ENCODE measurements at regions not wholly inside any gene's neighbourhood (a gene's known extent, or its start where the extent isn't known, plus 50 kb on each side); places are given as distances from the start of the nearest gene placed in this dataset.
"Not testable (repeated sequence)": the region's sequence is repeated elsewhere in the genome, so short reads cannot be mapped to it uniquely, and the experiment has no call there.

GRCh38 chr6:130713144-130713543, 114.1 kb upstream of the SMLR1 start:
- H3K27ac Mint-ChIP-seq = no peak overlapping the region
- H3K9me3 Mint-ChIP-seq = peaks cover 7% of the 10 kb centered on the region
- DNase-seq (ENCODE audit: low spot score) = no peak
- H3K4me1 Mint-ChIP-seq (ENCODE audit: low read depth) = peaks cover 19% of the 10 kb centered on the region
- intact Hi-C loops (cut with micrococcal nuclease) = no loop called here
- H3K4me3 Mint-ChIP-seq = no peak overlapping the region
- no peaks in the 10 kb centered on the region for H3K27me3 Mint-ChIP-seq (ENCODE audit: insufficient read depth)
- H3K36me3 Mint-ChIP-seq (ENCODE audit: low read depth) = peaks cover 4% of the 10 kb centered on the region

- DNase-seq (ENCODE audit: low spot score) = no peak
- peaks cover 25% of the 10 kb centered on the region for H3K4me1 Mint-ChIP-seq (ENCODE audit: low read depth)
- H3K9me3 Mint-ChIP-seq = peaks cover 22% of the 10 kb centered on the region
- H3K27me3 Mint-ChIP-seq (ENCODE audit: insufficient read depth) = no peaks in the 10 kb centered on the region
- intact Hi-C loops (cut with micrococcal nuclease) = no loop called here
- no peak overlapping the region for H3K4me3 Mint-ChIP-seq
- no peak overlapping the region for H3K27ac Mint-ChIP-seq
- H3K36me3 Mint-ChIP-seq (ENCODE audit: low read depth) = peaks cover 4% of the 10 kb centered on the region
Observed at GRCh38 chr6:130715058-130715457, 112.1 kb upstream of the SMLR1 start.

GRCh38 chr6:130716466-130716865, 110.7 kb upstream of the SMLR1 start:
- intact Hi-C loops (cut with micrococcal nuclease) = no loop called here
- Mint-ChIP-seq H3K27ac (no peak overlapping the region), H3K9me3 (peaks cover 22% of the 10 kb centered on the region), H3K4me1 (ENCODE audit: low read depth) (peaks cover 25% of the 10 kb centered on the region), H3K27me3 (ENCODE audit: insufficient read depth) (no peaks in the 10 kb centered on the region), H3K4me3 (no peak overlapping the region), H3K36me3 (ENCODE audit: low read depth) (peaks cover 4% of the 10 kb centered on the region)
- DNase-seq (ENCODE audit: low spot score) = no peak

GRCh38 chr6:130717657-130718056, 109.5 kb upstream of the SMLR1 start:
- H3K4me3 Mint-ChIP-seq = no peak overlapping the region
- no peaks in the 10 kb centered on the region for H3K27me3 Mint-ChIP-seq (ENCODE audit: insufficient read depth)
- no peak overlapping the region for H3K27ac Mint-ChIP-seq
- peaks cover 25% of the 10 kb centered on the region for H3K4me1 Mint-ChIP-seq (ENCODE audit: low read depth)
- no peak for DNase-seq (ENCODE audit: low spot score)
- intact Hi-C loops (cut with micrococcal nuclease) = no loop called here
- H3K36me3 Mint-ChIP-seq (ENCODE audit: low read depth) = peaks cover 4% of the 10 kb centered on the region
- H3K9me3 Mint-ChIP-seq = peaks cover 22% of the 10 kb centered on the region

- Mint-ChIP-seq H3K27me3 (ENCODE audit: insufficient read depth) (no peaks in the 10 kb centered on the region), H3K4me1 (ENCODE audit: low read depth) (peaks cover 35% of the 10 kb centered on the region), H3K27ac (no peak overlapping the region), H3K9me3 (peaks cover 22% of the 10 kb centered on the region), H3K4me3 (no peak overlapping the region), H3K36me3 (ENCODE audit: low read depth) (peaks cover 4% of the 10 kb centered on the region)
- no peak for DNase-seq (ENCODE audit: low spot score)
- intact Hi-C loops (cut with micrococcal nuclease) = no loop called here
Observed at GRCh38 chr6:130720076-130720715, 107.0 kb upstream of the SMLR1 start.

- Mint-ChIP-seq H3K4me3 (peak overlapping the region; percentile 29), H3K36me3 (ENCODE audit: low read depth) (no peaks in the 10 kb centered on the region), H3K27me3 (ENCODE audit: insufficient read depth) (no peaks in the 10 kb centered on the region), H3K4me1 (ENCODE audit: low read depth) (peaks cover 17% of the 10 kb centered on the region), H3K9me3 (peaks cover 15% of the 10 kb centered on the region), H3K27ac (no peak overlapping the region)
- intact Hi-C loops (cut with micrococcal nuclease) = no loop called here
- no peak for DNase-seq (ENCODE audit: low spot score)
Observed at GRCh38 chr6:130724089-130724488, 103.1 kb upstream of the SMLR1 start.

GRCh38 chr6:130725551-130725950, 101.7 kb upstream of the SMLR1 start:
- Mint-ChIP-seq H3K36me3 (ENCODE audit: low read depth) (no peaks in the 10 kb centered on the region), H3K27me3 (ENCODE audit: insufficient read depth) (no peaks in the 10 kb centered on the region), H3K4me3 (no peak overlapping the region), H3K27ac (no peak overlapping the region), H3K4me1 (ENCODE audit: low read depth) (peaks cover 13% of the 10 kb centered on the region), H3K9me3 (peaks cover 8% of the 10 kb centered on the region)
- no peak for DNase-seq (ENCODE audit: low spot score)
- intact Hi-C loops (cut with micrococcal nuclease) = no loop called here

GRCh38 chr6:130728064-130728463, 99.1 kb upstream of the SMLR1 start:
- H3K4me1 Mint-ChIP-seq (ENCODE audit: low read depth) = peaks cover 22% of the 10 kb centered on the region
- DNase-seq (ENCODE audit: low spot score); H3K36me3 Mint-ChIP-seq (ENCODE audit: low read depth); H3K27me3 Mint-ChIP-seq (ENCODE audit: insufficient read depth); H3K27ac Mint-ChIP-seq; H3K9me3 Mint-ChIP-seq; intact Hi-C loops (cut with micrococcal nuclease); H3K4me3 Mint-ChIP-seq: not testable (repeated sequence)

GRCh38 chr6:130730600-130730999, 96.6 kb upstream of the SMLR1 start:
- Mint-ChIP-seq H3K27me3 (ENCODE audit: insufficient read depth) (peaks cover 4% of the 10 kb centered on the region), H3K36me3 (ENCODE audit: low read depth) (no peaks in the 10 kb centered on the region), H3K4me1 (ENCODE audit: low read depth) (peaks cover 12% of the 10 kb centered on the region), H3K4me3 (no peak overlapping the region), H3K9me3 (peaks cover 8% of the 10 kb centered on the region), H3K27ac (no peak overlapping the region)
- DNase-seq (ENCODE audit: low spot score) = no peak
- intact Hi-C loops (cut with micrococcal nuclease) = no loop called here

GRCh38 chr6:130734161-130734560, 93.0 kb upstream of the SMLR1 start:
- no peak overlapping the region for H3K27ac Mint-ChIP-seq
- DNase-seq (ENCODE audit: low spot score) = no peak
- peaks cover 12% of the 10 kb centered on the region for H3K4me1 Mint-ChIP-seq (ENCODE audit: low read depth)
- H3K9me3 Mint-ChIP-seq = no peaks in the 10 kb centered on the region
- H3K4me3 Mint-ChIP-seq = no peak overlapping the region
- H3K27me3 Mint-ChIP-seq (ENCODE audit: insufficient read depth) = peaks cover 4% of the 10 kb centered on the region
- intact Hi-C loops (cut with micrococcal nuclease) = no loop called here
- no peaks in the 10 kb centered on the region for H3K36me3 Mint-ChIP-seq (ENCODE audit: low read depth)

GRCh38 chr6:130740308-130740707, 86.9 kb upstream of the SMLR1 start:
- peaks cover 10% of the 10 kb centered on the region for H3K27me3 Mint-ChIP-seq (ENCODE audit: insufficient read depth)
- H3K9me3 Mint-ChIP-seq = no peaks in the 10 kb centered on the region
- intact Hi-C loops (cut with micrococcal nuclease) = no loop called here
- no peaks in the 10 kb centered on the region for H3K36me3 Mint-ChIP-seq (ENCODE audit: low read depth)
- no peak overlapping the region for H3K4me3 Mint-ChIP-seq
- H3K27ac Mint-ChIP-seq = no peak overlapping the region
- DNase-seq (ENCODE audit: low spot score) = no peak
- H3K4me1 Mint-ChIP-seq (ENCODE audit: low read depth) = no peaks in the 10 kb centered on the region

GRCh38 chr6:130742131-130742681, 85.0 kb upstream of the SMLR1 start:
- H3K4me3 Mint-ChIP-seq = no peak overlapping the region
- H3K27ac Mint-ChIP-seq = no peak overlapping the region
- DNase-seq (ENCODE audit: low spot score) = no peak
- intact Hi-C loops (cut with micrococcal nuclease) = no loop called here
- peaks cover 10% of the 10 kb centered on the region for H3K27me3 Mint-ChIP-seq (ENCODE audit: insufficient read depth)
- H3K4me1 Mint-ChIP-seq (ENCODE audit: low read depth) = no peaks in the 10 kb centered on the region
- H3K9me3 Mint-ChIP-seq = no peaks in the 10 kb centered on the region
- no peaks in the 10 kb centered on the region for H3K36me3 Mint-ChIP-seq (ENCODE audit: low read depth)

- H3K36me3 Mint-ChIP-seq (ENCODE audit: low read depth) = no peaks in the 10 kb centered on the region
- H3K27ac Mint-ChIP-seq = no peak overlapping the region
- intact Hi-C loops (cut with micrococcal nuclease) = no loop called here
- H3K9me3 Mint-ChIP-seq = no peaks in the 10 kb centered on the region
- DNase-seq (ENCODE audit: low spot score) = no peak
- no peaks in the 10 kb centered on the region for H3K4me1 Mint-ChIP-seq (ENCODE audit: low read depth)
- H3K27me3 Mint-ChIP-seq (ENCODE audit: insufficient read depth) = peaks cover 10% of the 10 kb centered on the region
- no peak overlapping the region for H3K4me3 Mint-ChIP-seq
Observed at GRCh38 chr6:130743175-130743574, 84.0 kb upstream of the SMLR1 start.

Measured in activated T-helper 1 cell treated with anti-CD3 and anti-CD28 coated beads, Interleukin-12 subunit alpha, Interleukin-12 subunit beta, Interleukin-2, Interleukin-4 antibody, amounts not matched to agents 30 ng/mL and 10 ng/mL and 1 ng/mL, durations not matched to agents 14 hours and 24 hours and 36 hours (primary cell).